GM19238 (cell line): ENCODE measurements at regions not wholly inside any gene's neighbourhood (a gene's known extent, or its start where the extent isn't known, plus 50 kb on each side); places are given as distances from the start of the nearest gene placed in this dataset.
A peak's percentile ranks its signal among the peaks of the same experiment; 100 is the strongest.

Source experiments
- DNase-seq: peaks from one replicate; pipeline ENCODE4 v3.0.0; 2011; ENCODE audit warnings: low spot score; ENCODE audit not compliant: insufficient read length

DNA sequence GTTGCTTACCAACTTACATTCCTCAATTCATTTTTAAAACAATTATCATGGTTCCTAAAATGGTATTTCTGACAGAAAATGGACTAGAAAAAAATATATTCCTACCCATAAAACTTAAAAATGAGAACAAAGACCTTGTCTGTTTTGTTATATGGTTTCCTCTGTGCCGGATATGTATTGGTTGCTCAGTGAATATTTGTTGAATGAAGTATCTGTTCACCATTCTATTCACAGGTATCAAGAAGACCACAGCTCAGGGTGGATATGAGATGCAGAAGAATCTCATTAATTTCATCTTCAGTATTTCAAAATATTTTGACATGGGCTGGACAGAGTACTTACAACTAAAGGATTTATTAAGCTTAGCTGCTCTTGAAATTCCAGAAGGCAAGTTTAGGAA, 58.1 kb downstream of the TUSC7 start:
- no peak for DNase-seq

DNA sequence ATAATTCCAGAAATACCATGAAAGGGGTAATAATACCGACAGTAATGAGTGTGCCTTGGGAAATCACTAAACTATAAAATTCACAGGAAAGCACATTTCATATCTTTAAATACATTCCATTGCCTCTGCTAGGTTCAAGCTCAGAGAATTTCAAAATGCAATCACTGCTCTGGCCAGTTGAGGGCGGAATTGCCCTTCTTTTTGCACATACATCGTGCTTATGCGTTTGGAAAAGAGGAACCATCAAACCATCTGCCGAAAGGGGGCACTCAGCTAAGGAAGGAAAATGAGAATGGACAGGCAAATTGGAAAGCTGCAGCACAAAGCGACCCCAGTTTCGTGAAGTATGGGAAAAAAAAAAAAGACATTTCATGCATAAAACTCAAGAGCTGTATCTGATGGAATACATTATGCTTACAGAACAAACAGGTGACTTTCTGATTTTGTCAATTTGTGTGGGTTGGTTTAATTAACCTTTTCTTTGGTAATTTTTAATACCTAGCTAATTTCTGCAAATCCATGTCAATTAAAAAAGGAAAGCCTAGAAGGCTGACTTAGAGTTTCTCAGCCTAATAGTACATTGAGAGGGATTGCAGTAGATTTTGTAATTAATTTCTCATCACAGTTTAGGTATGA, 61.4 kb downstream of the TUSC7 start:
- DNase-seq = peak; percentile 6

DNA sequence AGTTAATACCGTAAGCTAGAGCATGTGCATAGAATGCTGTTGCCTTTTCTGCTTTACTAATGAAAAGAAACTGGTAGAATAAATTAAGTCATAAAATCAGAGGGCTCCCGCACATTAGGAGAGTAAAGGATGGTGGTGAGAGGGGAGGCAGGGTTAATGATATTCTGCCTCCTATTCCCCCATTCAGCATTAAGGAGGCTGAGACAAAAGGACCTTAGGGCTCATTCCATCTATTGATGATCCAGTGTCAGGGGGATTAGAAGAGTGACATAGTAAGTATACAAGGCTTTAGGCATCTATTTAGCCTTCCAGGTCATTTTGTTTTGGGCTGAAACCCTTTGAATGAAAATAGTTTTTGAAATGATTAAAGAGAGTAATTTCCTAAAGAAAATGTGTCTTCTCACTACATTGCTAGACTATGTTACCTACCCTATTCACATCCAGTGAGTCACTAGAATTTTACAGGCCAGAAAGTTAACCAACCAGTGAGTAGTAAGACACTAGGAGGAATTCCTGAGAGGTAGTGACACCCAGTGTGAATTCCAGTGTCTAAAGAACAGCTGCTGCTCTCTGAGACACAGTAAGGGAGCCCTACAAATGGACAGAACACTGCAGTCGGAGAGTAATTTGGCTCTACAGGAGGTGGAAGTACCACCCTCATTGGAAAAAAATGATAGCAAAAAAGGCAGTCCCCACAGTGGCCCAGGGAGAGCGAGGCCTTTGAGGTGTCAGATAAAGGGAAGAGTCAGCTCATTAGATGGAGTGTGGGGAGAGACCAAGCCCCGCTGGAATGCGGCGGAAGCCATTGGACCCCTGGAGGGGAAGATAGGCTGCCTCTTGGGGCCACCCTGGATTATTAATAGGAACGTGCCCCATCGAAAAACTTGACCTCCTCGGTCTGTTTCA, 67.6 kb downstream of the TUSC7 start:
- no peak for DNase-seq

DNA sequence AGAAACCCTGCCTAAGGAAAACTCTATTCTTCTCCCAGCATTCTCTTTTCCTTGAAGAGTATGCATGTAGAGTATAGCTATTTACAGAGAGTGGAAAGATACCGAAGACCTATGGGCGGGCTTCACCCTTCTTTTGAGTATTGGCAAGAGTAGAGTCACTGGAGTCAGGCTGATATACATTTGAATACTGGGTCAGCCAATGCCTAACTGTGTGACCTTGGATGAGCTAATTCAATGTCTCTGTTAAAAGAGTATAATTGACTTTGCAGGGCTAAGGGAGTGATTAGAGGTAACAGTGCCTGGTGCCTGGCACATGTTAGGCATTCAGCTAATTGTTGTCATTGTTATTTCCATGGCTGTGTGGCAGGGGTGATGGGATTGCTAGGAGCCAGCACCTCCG, 75.6 kb downstream of the TUSC7 start:
- DNase-seq = no peak

DNA sequence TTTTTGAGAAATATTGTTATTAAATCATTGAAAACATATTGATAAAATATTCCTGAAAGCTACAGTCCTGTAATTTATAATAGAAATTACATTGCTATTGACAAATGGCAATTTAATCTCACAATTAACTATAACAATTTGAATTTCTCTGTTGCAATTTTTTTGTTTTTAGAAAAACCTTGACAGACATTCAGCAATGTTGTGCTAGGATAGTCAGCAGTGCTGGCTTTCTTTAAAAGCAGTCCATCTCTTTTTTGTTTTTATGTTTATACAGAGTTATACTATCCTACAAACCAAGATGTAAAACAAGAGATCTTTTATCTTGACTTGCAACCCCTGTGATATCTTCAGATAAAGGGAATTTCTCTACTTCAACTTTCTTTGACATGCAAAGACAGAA, 93.1 kb downstream of the TUSC7 start:
- DNase-seq = no peak

DNA sequence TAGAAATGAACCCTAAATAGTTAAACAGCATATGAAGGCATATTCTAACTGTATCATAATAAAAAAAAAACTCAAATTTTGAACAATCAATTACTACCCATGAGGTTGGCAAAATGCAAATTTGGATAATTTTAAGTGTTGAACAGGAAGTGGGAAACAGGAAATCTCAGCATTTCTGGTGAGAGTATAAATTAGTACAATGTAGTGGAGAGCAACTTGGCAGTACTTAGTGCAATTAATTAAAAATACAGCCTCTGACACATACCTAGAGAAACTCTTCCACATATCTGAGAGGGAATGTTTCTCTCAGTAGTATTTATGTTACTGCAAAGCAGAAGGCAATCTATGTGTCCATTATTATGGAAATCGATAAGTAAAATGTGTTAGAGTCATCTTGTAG, 96.8 kb downstream of the TUSC7 start:
- DNase-seq = no peak

DNA sequence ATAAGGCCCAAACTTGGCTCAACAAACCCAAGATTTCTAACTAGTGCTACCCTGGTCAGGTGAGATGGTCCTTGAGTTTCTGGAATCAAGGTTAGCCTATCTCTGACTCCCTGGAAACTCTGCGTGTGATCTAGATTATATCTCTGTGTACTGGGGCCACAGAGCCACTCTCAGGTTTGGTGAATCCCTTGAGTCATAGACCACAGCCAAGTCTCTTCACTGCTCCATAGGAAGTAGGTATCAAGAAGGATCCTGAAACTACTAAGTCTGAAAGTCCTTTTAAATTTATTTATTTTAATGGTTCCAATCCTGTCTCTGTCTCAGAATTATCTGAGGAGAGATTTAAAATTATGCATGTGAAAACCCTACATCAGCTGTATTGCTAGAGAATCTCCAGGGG, 99.1 kb downstream of the TUSC7 start:
- DNase-seq = no peak

DNA sequence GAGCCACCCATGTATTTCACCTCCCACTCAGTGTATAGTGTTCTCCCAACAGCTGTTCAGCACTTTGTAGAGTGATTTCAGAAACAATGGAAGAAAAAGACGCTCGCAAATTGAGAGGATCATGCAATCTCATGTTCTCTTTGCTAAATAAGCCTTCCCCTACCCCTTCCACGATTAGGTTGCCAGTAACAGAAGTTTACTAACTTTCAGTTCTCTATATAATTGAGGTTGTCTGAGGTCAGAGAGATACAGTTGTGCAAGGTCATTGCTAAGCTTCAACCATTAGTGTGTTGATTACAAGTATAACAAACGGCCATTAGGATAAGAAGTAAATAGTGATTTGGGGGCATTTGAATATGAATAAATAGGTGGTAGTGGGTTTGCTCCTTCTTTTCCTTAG, 99.6 kb downstream of the TUSC7 start:
- DNase-seq = no peak

DNA sequence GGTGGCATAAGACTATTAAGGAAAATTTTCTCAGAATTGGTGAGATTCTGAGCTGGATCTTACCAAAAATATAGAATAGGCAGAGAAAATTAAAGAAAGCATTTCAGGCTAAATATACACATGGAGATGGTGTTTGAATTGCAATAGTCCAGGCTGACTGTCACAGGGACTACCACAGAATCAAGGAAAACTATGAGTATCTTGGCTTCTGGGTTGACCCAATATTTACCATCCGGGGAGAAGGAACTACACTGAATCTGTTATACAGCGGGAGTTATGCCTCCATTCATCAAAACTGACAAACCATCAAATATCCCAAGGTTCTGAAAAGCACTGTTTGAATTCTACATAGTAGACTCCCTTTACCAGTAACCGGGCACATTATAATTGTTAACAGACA, 102.2 kb downstream of the TUSC7 start:
- no peak for DNase-seq

DNA sequence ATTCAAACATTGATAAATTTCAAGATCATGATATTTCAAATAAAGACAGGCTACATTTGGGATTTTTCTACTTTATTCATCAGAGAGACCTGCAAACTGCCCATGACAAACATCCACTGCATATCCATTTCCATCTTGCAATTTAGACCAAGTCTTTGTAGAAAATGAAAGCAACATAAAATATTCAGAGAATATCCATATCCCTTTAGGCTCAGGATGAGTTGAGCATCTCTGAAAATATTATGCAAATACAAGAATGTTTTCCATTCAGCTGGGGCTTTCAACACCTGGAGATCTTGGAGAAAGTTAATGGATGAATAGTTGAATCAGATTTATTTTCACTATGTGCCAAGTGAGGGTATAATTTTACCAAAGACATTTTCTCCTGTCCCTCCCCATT, 103.4 kb downstream of the TUSC7 start:
- DNase-seq = no peak

DNA sequence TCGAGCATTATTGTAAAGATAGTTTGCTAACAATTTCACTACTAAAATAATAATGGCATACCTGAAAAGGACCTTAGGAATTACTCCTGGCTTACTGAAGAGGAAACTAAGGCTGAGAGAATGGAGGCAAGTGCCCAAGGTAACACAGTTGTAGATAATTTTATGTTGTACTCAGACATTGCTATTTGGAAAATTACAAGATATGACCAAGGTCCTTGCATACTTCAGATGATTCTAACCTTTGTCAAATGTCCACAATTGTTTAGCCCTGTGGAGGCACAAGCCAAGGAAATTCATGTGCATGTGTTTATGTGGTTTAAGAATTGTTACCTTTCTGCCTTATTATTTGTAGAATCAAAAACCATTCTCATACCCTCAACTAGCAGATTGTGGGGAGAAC, 105.7 kb downstream of the TUSC7 start:
- DNase-seq = no peak

DNA sequence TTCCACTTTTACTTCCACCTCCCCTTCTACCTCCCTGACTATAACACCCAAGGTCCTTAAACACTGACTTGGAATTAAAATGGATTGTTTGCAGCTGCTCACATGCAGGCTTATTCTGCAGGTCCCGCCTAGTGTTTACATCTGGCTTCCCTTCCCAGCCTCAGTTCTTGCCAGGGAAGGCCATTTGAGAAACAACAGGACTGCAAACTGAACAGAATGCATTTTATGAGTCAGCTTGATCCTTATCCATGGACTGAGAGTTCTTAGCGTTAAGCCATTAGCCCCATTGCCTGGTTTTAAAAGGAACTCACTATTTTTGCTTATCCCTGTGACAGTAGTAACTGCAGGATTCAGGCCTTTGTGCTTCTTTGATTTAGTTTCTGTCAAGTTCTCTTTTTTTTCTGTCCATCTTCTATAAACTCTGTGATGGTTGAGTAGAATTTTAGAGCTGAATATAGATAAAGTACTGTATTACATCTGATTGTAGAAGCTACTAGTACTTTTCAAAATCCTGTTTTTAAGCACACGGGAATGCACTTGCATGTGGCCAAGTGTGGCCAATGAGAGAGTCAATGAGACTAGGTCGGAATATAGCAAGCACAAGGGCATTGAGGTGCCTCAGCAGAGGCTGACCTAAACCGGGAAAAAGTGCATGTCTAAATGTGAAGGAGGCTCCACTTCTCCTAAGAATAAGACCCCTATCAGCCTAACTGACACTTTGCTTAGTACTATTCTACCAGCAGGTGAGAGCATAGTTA, 106.4 kb downstream of the TUSC7 start:
- no peak for DNase-seq

DNA sequence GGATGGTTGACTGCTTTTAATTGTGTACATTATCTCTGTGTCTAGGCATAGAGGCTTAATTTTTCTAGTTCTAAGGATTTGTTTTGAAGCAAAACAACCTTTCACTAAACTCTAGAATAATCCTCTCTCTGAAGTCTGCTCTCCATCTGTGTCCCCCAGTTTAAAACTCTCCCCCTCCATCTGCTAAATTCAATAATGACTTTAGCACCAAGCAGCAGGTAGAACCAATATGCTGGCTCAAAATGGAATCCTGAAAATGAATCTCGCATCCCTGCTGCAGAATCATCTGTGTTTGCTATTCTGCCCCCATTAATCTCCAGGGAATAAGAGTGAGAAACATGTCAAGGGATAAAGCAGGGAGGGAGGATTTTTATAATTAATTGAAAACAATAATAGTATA, 111.8 kb downstream of the TUSC7 start:
- DNase-seq = no peak

DNA sequence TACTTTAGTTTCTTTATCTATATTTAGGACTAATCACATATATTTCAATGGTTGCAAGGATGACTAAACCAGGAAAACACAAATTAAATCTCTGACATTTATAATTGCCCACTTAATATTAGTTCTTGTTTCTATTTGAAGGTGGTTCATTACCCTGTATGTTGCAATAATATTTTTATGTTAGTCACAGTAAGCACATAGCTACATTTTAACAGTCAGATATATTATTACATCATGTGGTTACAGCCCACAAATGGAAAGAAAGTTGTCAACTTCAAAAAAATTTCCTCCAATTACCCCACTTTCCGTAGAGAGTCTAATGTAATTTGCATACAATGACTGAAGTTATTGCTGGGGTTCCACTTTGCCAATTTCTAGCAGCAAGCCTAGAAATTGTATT, 114.6 kb downstream of the TUSC7 start:
- DNase-seq = no peak

DNA sequence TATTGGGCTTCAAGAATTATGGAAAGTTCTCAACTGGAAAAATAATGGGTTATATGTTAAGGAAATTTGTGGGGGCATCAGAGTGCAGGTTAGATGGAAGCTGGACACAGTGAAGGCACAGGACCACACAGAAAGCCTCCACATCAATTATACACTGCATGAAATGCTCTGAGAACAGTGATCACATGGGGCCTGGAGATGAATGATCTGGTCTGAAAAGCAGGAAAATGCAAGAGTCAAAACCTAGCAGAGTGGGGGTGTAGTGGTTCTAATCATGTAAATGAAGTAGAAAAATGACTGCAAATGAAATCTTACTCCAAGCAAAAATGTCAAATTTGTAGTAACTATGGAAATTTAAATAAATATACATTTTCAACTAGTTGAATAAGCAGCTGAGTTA, 123.6 kb downstream of the TUSC7 start:
- no peak for DNase-seq

DNA sequence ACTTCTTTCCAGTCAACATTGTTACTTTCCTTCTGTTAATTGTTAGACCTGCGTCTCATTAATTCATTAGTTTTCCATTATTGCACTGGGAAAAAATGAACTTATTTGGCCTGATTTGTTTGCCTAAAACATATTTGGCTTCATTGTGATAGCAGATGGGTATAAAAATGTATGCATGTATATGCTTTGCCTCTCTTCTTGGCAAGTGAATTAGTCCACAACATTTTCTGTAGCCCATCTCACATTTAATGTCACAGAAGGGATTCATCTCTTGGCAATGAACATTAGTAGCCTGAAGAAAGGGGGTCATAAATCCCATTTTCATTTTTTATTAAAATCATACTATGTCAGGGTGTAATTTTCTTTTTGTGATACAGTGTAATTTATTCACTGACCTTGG, 125.2 kb downstream of the TUSC7 start:
- DNase-seq = no peak

DNA sequence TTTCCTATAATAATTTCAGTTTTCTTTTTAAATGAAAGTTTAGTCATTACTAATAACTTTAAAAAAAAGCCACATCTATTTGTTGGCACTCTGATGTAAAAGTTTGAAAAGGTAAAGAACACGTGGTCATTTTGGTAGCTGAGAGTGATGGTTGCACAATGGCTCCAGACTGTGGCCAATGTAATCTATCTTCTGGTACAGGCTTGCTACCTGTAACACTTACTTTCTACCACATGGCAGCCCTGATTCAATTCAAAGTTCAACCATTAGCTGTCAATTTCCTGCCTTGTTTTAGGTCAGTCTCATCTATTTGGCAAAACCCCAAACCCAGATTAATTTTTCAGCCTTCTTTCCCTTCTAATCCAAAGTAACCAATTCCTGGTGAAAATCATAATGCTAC, 126.1 kb downstream of the TUSC7 start:
- no peak for DNase-seq

DNA sequence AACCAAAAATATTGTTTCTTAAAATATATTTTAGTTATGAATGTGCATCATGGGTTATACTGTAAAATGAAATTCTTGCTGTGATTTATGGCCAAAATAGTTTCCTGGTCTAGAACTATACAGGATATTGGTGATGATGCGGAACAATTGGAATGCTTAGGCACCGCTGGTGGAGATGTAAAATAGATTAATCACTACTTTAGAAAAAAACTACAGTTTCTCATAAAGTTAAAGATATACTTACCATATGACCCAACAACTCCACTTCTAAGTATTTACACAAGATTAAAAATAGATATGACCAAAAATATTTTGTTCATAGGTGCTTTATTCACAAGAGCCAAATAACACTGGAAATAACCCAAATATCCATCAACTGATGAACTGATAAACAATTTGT, 126.7 kb downstream of the TUSC7 start:
- no peak for DNase-seq

DNA sequence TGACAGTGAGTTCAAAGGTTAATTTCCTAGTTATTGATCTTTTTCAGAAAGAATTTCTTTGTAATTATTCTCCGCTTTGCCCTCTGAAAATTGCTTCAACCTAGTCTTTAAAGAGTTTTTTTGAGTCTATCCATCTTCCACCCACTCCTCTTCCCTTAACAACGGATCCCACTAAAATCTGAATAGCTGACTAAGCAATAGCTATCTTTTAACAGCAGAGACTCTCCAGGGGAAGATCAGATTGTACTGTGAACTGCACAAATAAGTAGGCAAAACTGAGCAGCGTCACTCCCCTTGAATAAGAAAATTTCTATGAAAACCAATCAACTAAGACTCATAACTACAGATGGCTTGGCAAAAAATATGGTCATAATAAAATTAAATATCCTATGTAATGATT, 127.9 kb downstream of the TUSC7 start:
- no peak for DNase-seq

DNA sequence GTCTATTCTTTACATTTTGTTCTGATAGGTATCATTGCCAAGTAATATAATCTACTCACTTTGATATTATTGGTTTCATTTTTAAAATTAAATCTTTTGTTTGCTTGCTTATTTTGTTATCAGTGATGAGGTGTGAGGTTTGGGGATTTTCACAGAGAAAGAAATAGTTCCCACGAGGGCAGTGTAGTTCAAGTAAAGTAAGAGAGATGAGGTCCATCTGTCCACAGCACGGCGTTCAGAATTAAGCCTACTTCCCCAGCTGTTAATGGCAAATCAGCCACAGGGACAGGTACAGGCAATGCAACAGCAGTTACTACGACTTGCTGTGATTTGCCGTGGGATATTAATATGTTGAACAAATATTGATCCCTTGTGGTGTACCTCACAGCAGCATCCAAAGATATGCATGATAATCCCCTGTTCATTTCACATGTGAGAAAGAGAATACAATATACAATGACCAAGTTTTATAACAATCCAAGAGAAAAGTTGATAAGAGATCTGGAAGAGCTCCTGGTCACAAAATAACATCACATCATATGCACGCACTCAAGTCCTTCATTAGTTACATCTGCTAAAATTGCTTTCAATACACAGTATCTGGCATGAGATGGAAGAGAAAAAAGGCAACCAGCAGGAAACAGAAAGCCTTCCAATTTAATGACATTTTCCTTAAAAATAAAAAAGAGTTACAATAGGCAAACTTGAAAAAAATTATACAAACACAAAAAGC, 131.6 kb downstream of the TUSC7 start:
- no peak for DNase-seq

DNA sequence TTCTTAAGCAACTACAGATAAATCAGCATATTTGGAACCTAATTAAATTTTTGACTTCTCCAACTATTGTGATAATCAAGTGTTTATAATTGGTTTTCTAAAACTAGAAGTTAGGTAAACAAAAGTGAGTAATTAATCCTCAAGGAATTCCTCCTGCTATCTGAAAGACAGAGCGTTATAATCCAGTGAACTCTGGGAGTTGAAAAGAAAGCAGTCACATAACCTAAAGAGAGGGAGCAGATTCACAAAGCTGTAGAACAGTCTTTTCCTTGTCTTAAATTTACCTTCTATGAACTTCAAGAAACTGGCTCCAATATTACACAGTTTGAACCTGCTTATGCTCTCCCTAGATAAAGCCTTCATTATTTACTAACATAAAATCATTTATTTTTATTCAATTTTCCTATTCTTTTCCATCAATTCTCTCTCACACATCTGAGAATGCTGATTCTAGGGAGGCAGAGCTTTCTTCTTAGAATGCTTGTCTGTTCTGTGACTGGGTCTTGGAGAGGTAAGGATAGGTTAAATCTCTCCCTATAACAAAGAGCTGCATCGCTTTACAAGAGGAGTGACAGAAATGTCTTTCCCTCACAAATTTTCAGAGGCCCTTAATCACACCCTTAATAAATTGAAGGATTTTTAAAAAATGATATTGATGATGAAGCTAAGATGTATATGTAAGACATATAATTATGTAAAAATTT, 132.8 kb downstream of the TUSC7 start:
- no peak for DNase-seq
